ENCODE measurements at regions not wholly inside any gene's neighbourhood (a gene's known extent, or its start where the extent isn't known, plus 50 kb on each side); places are given as distances from the start of the nearest gene placed in this dataset.

DNA sequence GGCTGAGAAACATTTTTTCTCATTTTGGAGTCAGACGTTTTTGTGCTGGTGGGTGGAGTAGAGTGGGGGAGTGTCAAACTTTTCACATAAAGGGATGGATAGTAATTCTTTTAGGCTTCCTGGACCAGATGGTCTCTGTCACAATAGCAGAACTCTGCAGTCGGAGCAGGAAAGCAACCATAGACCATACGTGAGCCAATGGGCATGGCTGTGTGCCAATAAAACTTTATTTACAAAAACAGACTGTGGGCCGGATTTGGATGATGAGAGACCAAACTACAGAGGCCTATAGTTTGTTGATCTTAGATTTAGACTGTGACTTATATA, 70.8 kb upstream of the SLC22A23 start:
- Histone ChIP-seq H3K4me1 (no peaks in the 10 kb centered on the region), H3K27ac (no peak overlapping the region), H3K9me3 (no peaks in the 10 kb centered on the region), H3K27me3 (no peaks in the 10 kb centered on the region), H3K4me3 (no peak overlapping the region), H3K36me3 (no peaks in the 10 kb centered on the region)
- no peak for DNase-seq
- no peak for ATAC-seq
- TF ChIP-seq, protein P1, sequence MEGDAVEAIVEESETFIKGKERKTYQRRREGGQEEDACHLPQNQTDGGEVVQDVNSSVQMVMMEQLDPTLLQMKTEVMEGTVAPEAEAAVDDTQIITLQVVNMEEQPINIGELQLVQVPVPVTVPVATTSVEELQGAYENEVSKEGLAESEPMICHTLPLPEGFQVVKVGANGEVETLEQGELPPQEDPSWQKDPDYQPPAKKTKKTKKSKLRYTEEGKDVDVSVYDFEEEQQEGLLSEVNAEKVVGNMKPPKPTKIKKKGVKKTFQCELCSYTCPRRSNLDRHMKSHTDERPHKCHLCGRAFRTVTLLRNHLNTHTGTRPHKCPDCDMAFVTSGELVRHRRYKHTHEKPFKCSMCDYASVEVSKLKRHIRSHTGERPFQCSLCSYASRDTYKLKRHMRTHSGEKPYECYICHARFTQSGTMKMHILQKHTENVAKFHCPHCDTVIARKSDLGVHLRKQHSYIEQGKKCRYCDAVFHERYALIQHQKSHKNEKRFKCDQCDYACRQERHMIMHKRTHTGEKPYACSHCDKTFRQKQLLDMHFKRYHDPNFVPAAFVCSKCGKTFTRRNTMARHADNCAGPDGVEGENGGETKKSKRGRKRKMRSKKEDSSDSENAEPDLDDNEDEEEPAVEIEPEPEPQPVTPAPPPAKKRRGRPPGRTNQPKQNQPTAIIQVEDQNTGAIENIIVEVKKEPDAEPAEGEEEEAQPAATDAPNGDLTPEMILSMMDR (IDR thresholded peaks at IDR 0.05): no peak
- no peak for TF ChIP-seq POLR2A (IDR thresholded peaks at IDR 0.05)
- intact Hi-C loops (cut with DNase I): no loop called here
- WGBS (ENCODE audit: insufficient coverage, low coverage, low lambda C conversion rate, missing lambda C conversion rate): 47% methylated on average over 4 of the region's 4 CpGs

DNA sequence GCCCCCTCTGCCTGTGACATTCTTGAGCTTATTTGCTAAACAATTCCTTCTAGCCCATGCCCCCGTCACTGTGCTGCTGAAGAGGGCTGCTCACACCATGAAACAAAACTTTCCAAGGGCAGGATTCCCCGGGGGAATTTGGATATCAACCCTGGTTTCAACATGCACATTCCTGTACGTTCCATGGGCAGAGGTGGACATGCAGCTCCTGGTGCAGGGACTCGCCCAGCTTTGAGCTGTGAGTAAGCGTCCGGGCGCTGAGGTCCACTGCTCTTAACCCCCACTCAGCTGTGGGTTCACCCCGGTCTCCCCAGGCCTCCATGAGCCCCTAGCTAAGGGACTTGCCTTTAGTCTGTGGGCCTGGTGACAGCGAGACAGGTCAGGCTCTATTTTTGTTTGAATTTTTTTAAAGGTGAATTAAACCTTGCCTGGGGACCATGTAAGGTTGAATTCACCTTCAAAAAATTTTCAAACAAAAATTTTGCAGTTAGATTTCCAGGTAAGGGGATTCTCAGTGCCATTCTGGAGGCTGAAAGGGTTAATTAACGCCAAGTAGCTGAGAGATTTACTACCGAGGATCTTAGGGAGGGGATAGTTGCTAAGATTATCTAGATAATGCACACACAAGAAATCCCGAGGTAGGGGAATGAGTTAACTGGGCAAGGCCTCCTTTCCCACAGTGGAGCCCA, 70.3 kb upstream of the SLC22A23 start:
- ATAC-seq: no peak
- intact Hi-C loops (cut with DNase I): no loop called here
- no peak for TF ChIP-seq POLR2A (IDR thresholded peaks at IDR 0.05)
- TF ChIP-seq, protein P1 (IDR thresholded peaks at IDR 0.05): no peak

DNA sequence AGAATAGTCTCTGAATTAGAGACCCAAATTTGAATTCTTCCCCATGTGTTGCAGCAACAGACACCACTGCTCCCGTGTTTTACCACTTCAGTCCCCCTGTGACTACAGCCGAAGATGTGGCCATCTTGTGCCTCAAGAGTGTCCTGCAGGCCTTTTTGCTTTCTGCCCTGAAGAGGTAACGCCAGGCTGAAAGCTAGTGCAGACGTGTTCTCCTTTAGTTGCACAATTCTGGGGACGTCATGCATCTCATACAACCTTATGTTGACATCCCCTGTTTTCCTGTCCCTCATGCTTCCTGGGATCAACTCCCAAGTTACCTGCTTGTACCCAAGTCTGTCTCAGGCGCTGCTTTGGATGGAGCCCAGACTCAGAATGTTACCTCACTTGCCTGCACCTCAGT, 69.1 kb upstream of the SLC22A23 start:
- WGBS (ENCODE audit: insufficient coverage, low coverage, low lambda C conversion rate, missing lambda C conversion rate): 76% methylated on average over 5 of the region's 6 CpGs
- TF ChIP-seq, protein P1 (IDR thresholded peaks at IDR 0.05): no peak
- no peak for TF ChIP-seq POLR2A (IDR thresholded peaks at IDR 0.05)
- Histone ChIP-seq H3K9me3 (no peaks in the 10 kb centered on the region), H3K4me3 (no peak overlapping the region), H3K27ac (no peak overlapping the region), H3K27me3 (no peaks in the 10 kb centered on the region), H3K4me1 (no peaks in the 10 kb centered on the region), H3K36me3 (no peaks in the 10 kb centered on the region)
- no peak for DNase-seq
- no peak for ATAC-seq
- intact Hi-C loops (cut with DNase I): no loop called here

More for the DNA sequence above, 70.3 kb upstream of the SLC22A23 start:
- H3K4me1 ChIP-seq: no peaks in the 10 kb centered on the region
- no peak overlapping the region for H3K4me3 ChIP-seq
- no peaks in the 10 kb centered on the region for H3K36me3 ChIP-seq
- DNase-seq: no peak
- H3K27me3 ChIP-seq: no peaks in the 10 kb centered on the region
- 47% methylated on average over 6 of the region's 12 CpGs for WGBS (ENCODE audit: insufficient coverage, low coverage, low lambda C conversion rate, missing lambda C conversion rate)
- no peak overlapping the region for H3K27ac ChIP-seq
- no peaks in the 10 kb centered on the region for H3K9me3 ChIP-seq

DNA sequence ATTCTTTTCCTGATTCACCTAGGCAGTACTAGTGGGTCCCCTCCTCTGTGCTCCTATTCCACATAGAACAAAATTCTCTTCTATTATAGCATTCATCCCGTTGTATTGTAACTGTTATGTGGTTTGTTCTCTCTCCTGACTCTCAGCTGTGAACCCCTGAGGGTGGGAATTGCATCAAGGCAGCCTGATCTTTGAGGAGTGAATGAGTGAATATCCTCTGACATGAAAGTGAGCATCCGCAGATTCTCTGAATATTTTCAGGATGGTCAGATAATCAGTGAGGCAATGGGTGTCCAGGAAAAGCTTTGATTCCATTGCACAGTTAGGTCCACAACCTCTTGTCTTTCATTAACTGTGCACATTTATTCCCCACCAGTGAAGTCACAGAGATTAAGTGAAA, 67.6 kb upstream of the SLC22A23 start:
- TF ChIP-seq, protein P1 (IDR thresholded peaks at IDR 0.05): no peak
- no peak for TF ChIP-seq POLR2A (IDR thresholded peaks at IDR 0.05)
- no peak for DNase-seq
- no peak overlapping the region for H3K27ac ChIP-seq
- H3K36me3 ChIP-seq: no peaks in the 10 kb centered on the region
- H3K4me1 ChIP-seq: no peaks in the 10 kb centered on the region
- H3K4me3 ChIP-seq: no peak overlapping the region
- intact Hi-C loops (cut with DNase I): no loop called here
- 50% methylated on average over 2 of the region's 2 CpGs for WGBS (ENCODE audit: insufficient coverage, low coverage, low lambda C conversion rate, missing lambda C conversion rate)
- H3K27me3 ChIP-seq: no peaks in the 10 kb centered on the region
- H3K9me3 ChIP-seq: no peaks in the 10 kb centered on the region
- no peak for ATAC-seq

DNA sequence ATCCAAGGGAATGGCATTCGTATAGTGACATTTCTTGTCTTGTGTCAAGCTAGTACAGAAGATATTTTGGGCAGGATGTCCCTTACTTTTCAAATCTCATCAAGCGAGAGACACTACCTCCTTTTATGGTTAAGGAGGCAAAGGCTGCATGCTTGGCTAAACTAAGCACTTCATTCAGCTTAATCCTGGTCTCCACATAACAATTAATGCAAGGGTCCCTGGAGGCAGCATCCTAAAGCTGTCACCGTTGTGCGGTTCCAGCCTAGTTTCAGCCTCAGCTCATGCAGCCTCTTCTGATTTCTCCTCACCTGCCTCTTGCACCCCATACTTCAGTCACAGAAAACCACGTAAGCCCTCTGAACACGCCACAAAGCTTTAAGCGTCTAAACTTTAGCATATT, 67.1 kb upstream of the SLC22A23 start:
- Histone ChIP-seq H3K27ac (no peak overlapping the region), H3K4me1 (no peaks in the 10 kb centered on the region)

More for the DNA sequence above, 67.1 kb upstream of the SLC22A23 start:
- ATAC-seq (no peak), DNase-seq (no peak)
- Histone ChIP-seq H3K9me3 (no peaks in the 10 kb centered on the region), H3K36me3 (no peaks in the 10 kb centered on the region), H3K4me3 (no peak overlapping the region), H3K27me3 (no peaks in the 10 kb centered on the region)
- TF ChIP-seq, protein P1 (IDR thresholded peaks at IDR 0.05): no peak
- no peak for TF ChIP-seq POLR2A (IDR thresholded peaks at IDR 0.05)
- intact Hi-C loops (cut with DNase I): no loop called here
- 83% methylated on average over 6 of the region's 7 CpGs for WGBS (ENCODE audit: insufficient coverage, low coverage, low lambda C conversion rate, missing lambda C conversion rate)
